NB4 (cell line): ENCODE measurements at regions not wholly inside any gene's neighbourhood (a gene's known extent, or its start where the extent isn't known, plus 50 kb on each side); places are given as distances from the start of the nearest gene placed in this dataset.

Experiments
- DNase-seq: peaks from one replicate; pipeline ENCODE4 v3.0.0; 2010; ENCODE audit warnings: low read depth
- H3K4me3 ChIP-seq: one replicate; pipeline ENCODE4 v1.5.1; 2011; ENCODE audit warnings: mild to moderate bottlenecking, low read depth, low read length, moderate library complexity
- MYC ChIP-seq: IDR thresholded peaks from 2 replicates; pipeline ENCODE4 v1.6.1; 2011; ENCODE audit warnings: low read depth, low read length
- POLR2A ChIP-seq: IDR thresholded peaks from 2 replicates; pipeline ENCODE4 v1.6.1; 2011; ENCODE audit warnings: mild to moderate bottlenecking; ENCODE audit not compliant: insufficient read length; ENCODE audit errors: extremely low read depth
- TF ChIP-seq, protein P1 (sequence below): IDR thresholded peaks from one replicate; pipeline ENCODE4 v1.5.1; 2012; ENCODE audit warnings: low read depth, low read length
- TF ChIP-seq, protein P2 (sequence below): IDR thresholded peaks from 2 replicates; pipeline ENCODE4 v1.6.1; 2011; ENCODE audit warnings: low read depth, low read length

DNA sequence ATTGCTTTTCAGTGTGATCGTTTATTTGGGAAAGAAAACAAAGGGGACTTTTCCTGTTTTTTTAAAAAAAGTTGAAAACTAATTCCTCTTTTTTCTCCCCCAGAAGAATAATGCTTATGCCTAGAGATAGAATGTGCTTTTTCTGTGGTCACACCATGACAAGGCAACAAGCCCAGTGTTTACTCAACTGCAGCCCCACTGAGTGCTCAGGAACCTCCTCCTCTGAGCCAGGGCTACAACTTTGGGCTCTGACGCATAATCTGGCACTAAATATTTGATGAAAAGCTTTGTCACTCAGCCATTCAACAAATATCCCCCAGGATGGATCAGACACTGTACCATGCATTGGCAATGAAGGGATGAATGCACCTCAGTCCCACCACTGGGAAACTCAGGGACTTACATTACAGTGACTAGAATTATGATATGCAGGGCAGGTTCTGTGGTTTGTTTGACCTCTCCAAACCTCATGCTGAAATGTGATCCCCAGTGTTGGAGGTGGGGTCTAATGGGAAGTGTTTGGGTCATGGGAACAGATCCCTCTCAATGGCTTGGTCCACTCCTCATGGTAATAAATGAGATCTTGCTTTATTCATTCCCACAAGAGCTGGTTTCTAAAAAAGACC lies 155.9 kb downstream of the CCDC34 start:
- DNase-seq: no peak
- TF ChIP-seq, protein P1, sequence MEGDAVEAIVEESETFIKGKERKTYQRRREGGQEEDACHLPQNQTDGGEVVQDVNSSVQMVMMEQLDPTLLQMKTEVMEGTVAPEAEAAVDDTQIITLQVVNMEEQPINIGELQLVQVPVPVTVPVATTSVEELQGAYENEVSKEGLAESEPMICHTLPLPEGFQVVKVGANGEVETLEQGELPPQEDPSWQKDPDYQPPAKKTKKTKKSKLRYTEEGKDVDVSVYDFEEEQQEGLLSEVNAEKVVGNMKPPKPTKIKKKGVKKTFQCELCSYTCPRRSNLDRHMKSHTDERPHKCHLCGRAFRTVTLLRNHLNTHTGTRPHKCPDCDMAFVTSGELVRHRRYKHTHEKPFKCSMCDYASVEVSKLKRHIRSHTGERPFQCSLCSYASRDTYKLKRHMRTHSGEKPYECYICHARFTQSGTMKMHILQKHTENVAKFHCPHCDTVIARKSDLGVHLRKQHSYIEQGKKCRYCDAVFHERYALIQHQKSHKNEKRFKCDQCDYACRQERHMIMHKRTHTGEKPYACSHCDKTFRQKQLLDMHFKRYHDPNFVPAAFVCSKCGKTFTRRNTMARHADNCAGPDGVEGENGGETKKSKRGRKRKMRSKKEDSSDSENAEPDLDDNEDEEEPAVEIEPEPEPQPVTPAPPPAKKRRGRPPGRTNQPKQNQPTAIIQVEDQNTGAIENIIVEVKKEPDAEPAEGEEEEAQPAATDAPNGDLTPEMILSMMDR: no peak
- no peak for TF ChIP-seq MYC
- TF ChIP-seq, protein P2, sequence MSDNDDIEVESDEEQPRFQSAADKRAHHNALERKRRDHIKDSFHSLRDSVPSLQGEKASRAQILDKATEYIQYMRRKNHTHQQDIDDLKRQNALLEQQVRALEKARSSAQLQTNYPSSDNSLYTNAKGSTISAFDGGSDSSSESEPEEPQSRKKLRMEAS: no peak
- no peak for TF ChIP-seq POLR2A

DNA sequence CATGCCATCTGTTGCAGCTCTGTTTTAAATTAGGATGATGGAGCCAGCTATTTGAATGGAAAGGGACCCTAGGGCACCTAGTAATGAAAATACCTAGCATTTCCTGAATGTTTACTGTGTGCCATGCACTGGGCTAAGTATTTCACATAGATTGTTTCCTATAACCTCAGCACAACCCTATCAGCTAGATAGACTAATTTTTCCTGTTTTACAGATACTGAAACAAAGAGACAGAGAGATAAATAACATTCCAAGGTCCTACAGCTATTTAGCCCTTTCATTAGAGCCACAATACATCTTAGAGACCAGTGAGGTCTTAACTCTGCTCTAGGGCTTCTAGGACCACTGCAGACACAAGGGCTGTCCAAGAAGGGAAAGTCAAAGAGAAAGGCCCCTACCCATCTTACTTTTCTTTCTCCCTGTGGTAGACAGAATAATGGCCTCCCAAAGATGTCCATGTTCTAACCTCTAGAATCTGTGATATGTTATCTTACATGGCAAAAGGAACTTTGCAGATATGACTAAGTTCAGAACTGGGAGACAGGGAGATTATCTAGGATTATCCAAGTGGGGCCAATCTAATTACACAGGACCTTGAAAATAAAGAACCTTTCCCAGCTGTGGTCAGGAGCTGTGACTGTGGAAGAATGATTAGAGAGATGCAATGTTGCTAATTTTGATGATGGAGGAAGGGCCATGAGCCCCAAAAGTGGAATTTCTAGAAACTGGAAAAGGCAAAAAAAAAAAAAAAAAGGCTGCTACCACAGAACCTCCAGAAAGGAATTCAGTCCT lies 157.0 kb downstream of the CCDC34 start:
- no peak for DNase-seq
- H3K4me3 ChIP-seq: no peak overlapping the region
- no peak for TF ChIP-seq MYC

More for the DNA sequence above, 155.9 kb downstream of the CCDC34 start:
- H3K4me3 ChIP-seq: no peak overlapping the region

GRCh38 chr11:27205250-27205649 lies 157.8 kb downstream of the CCDC34 start:
- H3K4me3 ChIP-seq: no peak overlapping the region
- TF ChIP-seq, protein P2: no peak
- TF ChIP-seq, protein P1: no peak
- TF ChIP-seq POLR2A (no peak), MYC (no peak)
- no peak for DNase-seq

DNA sequence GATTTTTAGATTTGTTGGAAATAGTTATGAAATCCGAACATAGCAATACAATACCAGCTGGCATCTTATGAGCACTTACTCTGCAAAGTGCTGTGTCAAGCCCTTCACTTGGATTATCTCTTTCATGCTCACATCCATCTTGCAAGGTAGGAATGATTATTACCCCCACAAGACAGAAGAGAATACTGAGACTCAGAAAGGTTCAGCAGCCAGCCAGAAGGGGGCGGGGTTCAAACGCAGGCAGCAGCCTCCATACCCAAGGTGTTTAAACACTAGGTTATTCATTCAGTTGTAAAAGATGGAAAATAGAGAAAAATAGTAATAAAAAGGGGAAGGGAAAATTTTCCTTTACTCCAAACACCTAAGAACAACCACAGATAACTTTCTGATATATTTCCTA lies 158.5 kb downstream of the CCDC34 start:
- TF ChIP-seq, protein P1: peak; percentile 36
- TF ChIP-seq MYC: no peak
- TF ChIP-seq POLR2A: no peak
- TF ChIP-seq, protein P2: no peak
- peak; percentile 30 for DNase-seq
- no peak overlapping the region for H3K4me3 ChIP-seq

DNA sequence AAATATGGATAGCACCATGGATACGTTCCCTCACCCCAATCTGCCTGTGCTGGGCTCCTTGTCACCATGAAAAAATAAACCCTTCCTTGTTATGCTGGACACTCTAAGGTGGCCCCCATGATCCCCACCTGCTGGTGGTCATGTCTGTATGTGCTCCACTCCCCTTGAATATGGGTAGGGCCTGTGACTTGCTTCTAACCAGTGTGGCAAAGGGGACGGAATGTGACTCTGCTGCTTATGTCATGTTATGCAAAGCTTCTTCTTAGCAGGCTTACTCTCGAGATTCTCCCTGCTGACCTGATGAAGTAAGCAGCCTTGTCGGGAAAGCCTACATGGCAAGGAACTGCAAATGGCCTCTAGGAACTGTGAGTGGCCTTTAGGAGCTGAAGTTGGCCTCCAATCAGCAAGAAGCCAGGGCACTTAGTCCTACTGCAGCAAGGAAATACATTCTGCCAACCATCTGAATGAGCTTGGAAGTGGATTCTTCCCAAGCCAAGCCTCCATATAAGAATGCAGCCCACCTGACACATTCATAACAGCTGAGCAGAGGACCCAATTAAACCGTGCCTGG lies 159.9 kb downstream of the CCDC34 start:
- H3K4me3 ChIP-seq: no peak overlapping the region
- TF ChIP-seq, protein P1: no peak
- no peak for TF ChIP-seq MYC
- TF ChIP-seq, protein P2: no peak
- no peak for TF ChIP-seq POLR2A
- no peak for DNase-seq
